ENCODE measurements at regions not wholly inside any gene's neighbourhood (a gene's known extent, or its start where the extent isn't known, plus 50 kb on each side); places are given as distances from the start of the nearest gene placed in this dataset.
"Not testable (repeated sequence)": the region's sequence is repeated elsewhere in the genome, so short reads cannot be mapped to it uniquely, and the experiment has no call there.

DNA sequence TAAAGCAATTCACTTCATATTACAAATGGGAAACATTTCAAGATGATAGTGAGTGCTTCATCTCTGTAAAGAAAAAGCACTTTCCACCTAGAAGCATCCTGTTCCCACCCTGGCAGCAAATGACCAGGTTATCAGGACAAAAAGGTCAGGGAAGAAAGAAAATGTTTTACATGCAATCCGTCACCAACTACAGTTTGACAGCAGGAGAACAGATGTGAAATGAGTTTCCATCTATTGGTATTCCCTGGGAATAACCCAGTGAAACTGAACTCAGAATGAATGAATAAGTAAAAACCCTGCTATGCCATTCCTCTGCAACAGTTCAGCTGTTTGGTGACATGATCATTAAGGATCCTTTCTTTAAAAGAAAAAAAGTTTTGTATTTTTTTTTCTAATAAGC is 67.6 kb downstream of the HTR1A start:
- no peak for DNase-seq (ENCODE audit: low read depth in 2 of 2)

- DNase-seq (ENCODE audit: low read depth in 2 of 2): no peak
Observed at GRCh38 chr5:63878788-63879187, 83.5 kb downstream of the HTR1A start.

DNA sequence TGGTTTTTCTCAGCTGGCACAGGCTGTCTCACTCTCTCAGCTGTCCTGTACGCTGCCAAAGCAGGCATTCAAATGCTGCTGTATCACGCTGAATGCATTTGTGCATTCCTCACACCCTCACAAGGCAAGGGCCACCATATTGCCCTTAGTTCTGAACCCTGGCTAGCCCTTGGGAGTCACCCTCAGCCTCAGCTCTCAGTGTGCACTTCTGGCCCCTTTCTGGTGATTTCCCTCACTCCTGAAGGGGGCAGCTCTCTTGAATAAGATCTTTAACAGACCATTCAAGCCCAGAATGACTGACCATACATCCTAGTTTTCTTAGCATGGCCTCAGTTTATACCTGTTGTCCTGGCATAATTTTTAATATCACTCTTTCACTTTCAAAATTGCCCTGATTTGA is 84.3 kb downstream of the HTR1A start:
- no peak for DNase-seq (ENCODE audit: low read depth in 2 of 2)

- no peak for DNase-seq (ENCODE audit: low read depth in 2 of 2)
Observed at GRCh38 chr5:63860379-63860778, 101.9 kb downstream of the HTR1A start.

- no peak for DNase-seq (ENCODE audit: low read depth in 2 of 2)
Observed at GRCh38 chr5:63854076-63854475, 108.2 kb downstream of the HTR1A start.

DNA sequence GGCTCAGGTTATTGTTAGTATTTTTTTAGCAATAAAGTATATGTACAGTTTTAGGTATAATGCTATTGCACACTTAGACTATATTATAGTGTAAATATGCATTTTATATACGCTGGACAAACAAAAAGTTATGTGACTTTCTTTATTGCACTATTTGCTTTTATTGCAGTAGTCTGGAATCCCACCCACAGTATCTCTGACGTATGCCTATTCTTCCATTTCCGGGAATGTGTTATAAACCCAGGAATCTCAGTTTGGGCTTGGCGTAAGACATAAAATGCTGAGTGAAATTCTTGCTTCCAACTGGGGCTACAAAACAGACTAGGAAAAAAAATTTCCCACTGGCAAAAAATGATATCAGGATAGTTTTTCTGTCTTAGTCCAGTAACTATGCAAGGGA is 119.1 kb downstream of the HTR1A start:
- no peak for DNase-seq (ENCODE audit: low read depth in 2 of 2)

DNA sequence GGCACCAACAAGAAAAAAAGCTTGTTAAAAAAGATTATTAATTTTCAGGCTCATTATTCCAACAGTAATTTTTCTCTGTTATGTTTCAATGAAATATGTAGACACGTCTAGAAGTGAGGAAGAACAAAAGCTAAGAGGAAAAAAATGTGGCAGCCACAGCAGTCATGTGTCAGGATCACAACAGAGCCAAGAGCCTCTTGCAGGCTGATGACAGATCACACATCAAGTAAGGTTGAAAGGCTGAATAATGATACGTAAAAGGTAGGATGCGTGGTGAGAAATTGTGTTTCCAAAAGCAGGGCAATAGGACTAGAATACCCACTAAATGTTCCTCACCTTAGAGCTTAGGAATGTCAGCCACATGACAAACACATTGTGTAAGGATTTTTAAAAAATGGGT is 124.8 kb downstream of the HTR1A start:
- no peak for DNase-seq (ENCODE audit: low read depth in 2 of 2)

DNA sequence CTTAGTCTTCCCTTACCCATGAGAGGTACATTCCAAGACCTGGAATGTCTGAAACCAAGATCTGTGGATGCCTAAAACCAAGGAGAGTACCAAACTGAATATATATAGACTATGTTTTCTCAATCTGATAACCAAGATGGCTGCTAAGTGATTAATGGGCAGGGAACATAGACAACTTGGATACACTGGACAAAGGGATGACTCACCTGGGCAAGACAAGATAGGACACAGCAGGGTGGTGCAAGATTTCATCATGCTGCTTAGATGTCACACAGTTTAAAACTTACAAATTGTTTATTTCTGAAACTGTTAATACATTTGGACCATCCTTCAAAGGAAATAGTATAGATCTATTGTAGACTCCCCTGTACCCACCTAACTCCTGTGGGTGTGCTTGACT is 130.9 kb downstream of the HTR1A start:
- DNase-seq (ENCODE audit: low read depth in 2 of 2): no peak

DNA sequence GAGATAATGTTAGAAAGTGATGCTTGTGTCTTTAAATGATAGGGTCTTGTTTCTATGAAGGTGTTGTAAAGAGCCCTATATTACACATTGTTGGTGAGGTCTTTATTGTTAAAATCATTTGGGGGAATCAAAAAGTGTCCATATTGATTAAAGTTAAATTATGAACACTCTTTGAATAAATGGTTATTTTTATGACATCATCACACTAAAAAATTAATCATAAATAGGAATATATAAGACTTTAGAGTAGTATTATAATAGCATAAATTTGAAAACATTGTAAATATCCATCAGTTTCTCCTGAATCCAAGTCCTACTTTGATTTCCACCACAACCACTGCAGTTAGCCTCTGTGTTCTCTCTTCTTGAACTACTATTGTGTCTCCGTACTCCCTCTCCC is 136.3 kb downstream of the HTR1A start:
- no peak for DNase-seq (ENCODE audit: low read depth in 2 of 2)

DNA sequence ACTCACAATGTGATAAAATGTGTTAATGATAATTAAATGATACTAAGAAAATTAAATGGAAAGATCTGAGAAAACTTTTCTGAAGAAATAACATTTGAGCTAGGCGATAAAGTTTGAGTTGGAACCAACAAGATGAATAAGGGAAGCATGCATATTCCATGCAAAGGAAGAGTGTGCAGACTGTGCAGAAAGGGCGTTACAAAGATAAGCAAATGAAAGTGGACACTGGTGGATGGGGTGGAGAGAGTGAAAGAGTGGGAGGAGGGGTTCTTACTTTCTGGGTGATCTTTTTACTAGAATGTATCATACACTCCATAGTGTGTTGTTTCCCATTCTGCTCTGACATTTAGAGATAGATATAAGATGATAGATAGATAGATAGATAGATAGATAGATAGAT is 138.7 kb downstream of the HTR1A start:
- no peak for DNase-seq (ENCODE audit: low read depth in 2 of 2)

DNA sequence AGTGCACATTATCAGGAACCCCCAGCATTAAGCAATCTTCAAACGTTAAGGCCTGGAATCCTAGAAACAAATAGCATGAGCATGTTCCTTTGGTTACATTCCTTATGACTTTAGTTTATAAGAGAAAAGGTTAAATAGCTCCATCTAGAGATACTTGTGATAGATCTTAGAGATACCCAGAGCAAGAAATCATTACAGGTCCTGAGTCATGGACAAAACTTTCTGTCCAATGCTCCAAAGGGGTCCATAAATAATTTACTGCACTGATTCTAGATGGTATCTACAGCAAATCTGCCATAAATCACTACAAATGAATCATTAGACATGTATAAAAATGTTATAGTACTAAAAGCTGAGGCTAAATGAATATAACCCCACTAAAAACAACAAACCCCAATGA is 139.6 kb downstream of the HTR1A start:
- no peak for DNase-seq (ENCODE audit: low read depth in 2 of 2)

DNA sequence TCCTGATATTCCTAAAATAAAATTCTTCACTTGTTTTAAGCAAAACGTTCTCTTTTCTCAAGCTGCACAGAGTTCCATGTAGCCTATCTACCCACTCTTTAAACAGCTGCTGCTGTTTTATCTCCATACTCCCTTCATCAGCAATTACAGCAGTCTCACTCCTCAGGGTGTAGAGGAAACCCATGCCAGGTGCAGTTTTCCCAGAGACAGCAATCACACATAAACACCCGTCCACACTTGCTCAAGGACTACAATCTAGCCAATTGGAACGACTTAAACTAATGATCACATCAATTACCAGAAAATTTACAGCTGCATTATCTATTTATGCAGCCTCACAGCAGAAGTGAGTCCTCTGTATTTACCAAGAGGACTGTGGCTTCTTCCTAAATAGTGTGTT is 141.7 kb downstream of the HTR1A start:
- DNase-seq (ENCODE audit: low read depth in 2 of 2): no peak

DNA sequence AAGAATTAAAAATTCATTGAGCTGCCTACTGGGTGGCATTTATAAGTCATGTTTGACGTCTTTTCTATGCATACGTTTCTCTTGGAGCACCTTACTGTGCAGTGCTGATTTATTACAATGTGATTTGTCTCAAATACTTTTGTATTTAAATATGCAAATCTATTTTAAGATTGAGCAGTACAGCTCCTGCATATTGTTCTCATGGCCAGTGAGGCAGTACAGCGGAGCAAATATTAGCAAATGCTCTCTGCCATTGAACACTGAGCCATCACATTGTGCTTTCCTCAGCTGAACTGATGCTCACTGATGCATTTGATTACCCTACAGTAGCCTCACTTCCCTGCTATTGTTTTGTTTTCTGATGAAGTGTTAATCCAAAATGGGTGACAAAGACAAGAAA is 149.6 kb downstream of the HTR1A start:
- DNase-seq (ENCODE audit: low read depth in 2 of 2): no peak

DNA sequence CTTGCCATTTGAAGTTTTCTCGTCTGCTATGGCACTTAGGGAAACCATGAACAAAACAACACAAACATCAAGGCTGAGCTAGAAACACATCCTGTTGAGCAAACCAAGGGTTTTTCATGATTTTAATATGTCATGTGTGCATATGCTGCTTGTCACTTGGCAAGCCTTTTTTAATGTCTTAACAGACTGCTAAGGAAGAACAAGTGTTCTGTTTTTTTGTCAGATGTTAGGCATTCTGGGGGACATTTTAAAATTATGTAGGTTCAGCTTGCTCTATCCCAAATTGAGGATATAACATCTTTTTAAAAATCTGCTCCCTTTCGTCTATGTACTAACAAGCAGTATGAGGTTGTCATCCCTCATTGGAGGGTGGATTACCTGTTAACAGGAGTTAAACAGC is 150.3 kb downstream of the HTR1A start:
- no peak for DNase-seq (ENCODE audit: low read depth in 2 of 2)

DNA sequence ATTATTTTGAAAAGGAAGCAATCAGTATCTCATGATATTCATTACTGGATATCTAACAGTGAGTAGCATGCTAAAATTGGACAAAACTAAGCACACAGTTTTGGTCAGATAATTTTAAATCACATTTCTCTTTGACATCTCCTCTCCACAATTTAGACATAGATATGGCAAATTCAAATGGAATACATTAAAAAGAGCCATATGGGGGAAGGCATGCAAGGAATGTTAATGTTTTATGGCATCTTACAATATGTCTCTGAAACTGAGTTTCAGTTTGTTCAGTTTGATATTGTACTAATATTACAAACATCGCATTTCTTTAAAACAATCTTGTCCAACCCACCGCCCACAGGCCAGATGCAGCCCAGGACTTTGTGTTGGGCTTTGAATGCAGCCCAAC is 151.0 kb downstream of the HTR1A start:
- no peak for DNase-seq (ENCODE audit: low read depth in 2 of 2)

GRCh38 chr5:63805151-63805550 is 157.1 kb downstream of the HTR1A start:
- no peak for DNase-seq (ENCODE audit: low read depth in 2 of 2)

DNA sequence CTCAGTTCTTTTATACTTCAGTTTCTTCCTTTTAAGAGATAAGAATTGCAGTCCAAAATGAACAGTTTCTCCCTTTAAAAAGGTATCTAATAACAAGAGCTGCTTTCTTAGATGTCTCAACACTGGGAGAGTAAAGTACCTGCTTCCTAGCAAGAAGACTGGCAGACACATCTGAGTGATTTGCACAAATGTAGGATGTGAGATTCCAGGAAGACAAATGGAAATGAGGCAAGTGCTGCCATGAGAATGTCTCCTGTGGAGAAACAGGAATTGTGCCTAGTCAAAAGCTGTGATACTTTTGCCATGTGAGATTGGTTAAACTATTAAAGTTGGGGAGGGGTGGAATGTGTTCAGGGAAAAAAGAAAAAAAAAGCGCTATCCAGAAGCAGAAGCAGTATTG is 159.1 kb downstream of the HTR1A start:
- DNase-seq (ENCODE audit: low read depth in 2 of 2): no peak

GRCh38 chr5:63794979-63795378 is 167.3 kb downstream of the HTR1A start:
- no peak for DNase-seq (ENCODE audit: low read depth in 2 of 2)

DNA sequence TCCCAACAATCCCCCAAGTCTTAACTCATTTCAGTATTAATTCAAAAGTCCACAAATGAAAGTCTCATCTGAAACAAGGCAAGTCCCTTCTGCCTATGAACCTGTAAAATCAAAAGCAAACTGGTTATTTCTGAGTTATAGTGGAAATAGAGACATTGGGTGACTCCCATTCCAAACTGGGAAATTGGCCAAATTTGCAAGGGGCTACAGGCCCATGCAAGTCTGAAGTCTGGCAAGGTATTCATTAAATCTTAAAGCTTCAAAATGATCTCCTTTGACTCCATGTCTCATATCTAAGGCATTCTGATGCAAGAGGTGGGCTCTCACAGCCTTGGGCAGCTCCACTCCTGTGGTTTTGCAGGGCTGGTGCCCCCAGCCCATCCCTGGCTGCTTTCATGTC is 167.9 kb downstream of the HTR1A start:
- DNase-seq (ENCODE audit: low read depth in 2 of 2): no peak

GRCh38 chr5:63774939-63775338 is 187.3 kb downstream of the HTR1A start:
- DNase-seq (ENCODE audit: low read depth in 2 of 2): no peak

DNA sequence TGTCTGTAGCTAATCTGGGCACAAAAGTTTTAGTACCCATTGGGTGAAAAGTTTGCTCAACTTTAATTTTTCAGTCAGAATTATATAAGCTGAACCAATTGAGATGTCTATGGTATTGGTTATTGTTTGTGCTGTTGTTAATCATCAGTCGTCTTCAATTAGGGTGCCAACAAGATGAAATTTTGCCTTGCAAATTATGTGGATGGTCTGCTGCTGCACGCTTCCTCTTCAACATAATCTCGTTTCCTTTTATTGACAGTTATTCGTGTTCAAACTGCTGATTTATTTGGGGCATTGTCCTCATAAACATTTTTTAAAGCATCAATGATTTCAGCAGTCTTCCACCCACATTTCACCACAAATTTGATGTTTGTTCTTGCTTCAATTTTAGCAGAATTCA is 194.0 kb downstream of the HTR1A start:
- no peak for DNase-seq (ENCODE audit: low read depth in 2 of 2)

DNA sequence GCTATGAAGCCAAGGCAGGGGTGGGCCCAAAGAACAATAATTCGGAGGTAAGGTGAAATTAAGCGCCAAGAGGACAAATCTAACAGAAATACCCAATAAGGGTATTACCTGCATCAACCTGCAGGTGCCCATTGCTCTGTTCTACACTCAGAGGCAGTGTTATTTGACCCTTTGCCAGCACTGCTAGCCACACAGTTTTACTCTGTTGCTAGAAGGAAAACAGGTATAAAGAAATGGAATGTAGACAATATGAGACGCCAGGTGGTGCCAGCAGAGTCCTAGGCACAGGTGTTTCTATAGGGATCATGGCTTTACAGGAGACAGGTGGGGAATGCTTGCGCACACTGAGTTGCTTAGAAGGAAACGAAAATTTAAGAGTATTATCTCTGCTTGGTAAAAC is 201.3 kb downstream of the HTR1A start:
- no peak for DNase-seq (ENCODE audit: low read depth in 2 of 2)

DNA sequence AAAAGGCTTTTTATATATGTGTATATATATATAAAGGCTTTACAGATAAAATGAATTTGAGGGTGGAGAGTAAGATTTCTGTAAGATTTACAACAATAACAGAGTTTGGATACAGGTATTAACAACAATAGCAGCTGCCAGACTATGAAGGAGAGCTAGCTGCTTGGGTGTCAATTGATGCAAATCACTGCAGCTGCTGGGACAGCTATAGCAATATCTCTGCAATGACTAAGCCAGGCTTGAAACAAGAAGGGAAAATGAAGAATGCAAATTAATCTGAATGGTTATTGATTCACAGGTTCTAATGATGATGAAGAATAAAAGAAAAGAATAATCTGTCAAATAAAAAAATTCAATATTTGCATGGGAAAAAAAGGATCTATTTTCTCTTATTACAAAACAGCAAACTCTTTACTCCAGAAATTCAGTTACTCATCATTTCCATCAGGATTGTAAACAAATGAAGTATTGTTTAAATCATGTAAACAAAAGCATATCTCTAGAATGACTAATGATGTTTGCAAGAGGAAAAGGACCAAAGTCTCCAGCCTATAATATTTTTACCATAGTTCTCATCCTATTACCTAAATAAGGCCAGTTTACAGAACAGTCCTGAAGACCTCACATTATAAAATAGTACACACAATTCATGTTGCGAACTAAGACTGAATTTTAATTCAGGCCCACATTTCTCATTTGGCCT is 219.0 kb downstream of the HTR1A start:
- no peak for DNase-seq (ENCODE audit: low read depth in 2 of 2)

DNA sequence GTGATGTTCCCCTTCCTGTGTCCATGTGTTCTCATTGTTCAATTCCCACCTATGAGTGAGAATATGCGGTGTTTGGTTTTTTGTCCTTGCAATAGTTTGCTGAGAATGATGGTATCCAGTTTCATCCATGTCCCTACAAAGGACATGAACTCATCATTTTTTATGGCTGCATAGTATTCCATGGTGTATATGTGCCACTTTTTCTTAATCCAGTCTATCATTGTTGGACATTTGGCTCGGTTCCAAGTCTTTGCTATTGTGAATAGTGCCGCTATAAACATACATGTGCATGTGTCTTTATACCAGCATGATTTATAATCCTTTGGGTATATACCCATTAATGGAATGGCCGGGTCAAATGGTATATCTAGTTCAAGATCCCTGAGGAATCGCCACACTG is 229.4 kb downstream of the HTR1A start:
- DNase-seq (ENCODE audit: low read depth in 2 of 2): not testable (repeated sequence)
